AG04449 (cell line): ENCODE measurements at regions not wholly inside any gene's neighbourhood (a gene's known extent, or its start where the extent isn't known, plus 50 kb on each side); places are given as distances from the start of the nearest gene placed in this dataset.

Source experiments
- CTCF ChIA-PET: fragments of 350-600 bp; formaldehyde crosslinking; extraction: SDS; loops from one replicate; lab custom pipeline; 2021; ENCODE audit warnings: antibody characterized with exemption; lab: Yijun Ruan, JAX
- POLR2A ChIA-PET: fragments of 400-600, 350-600 bp; formaldehyde crosslinking; extraction: SDS; loops from one replicate; lab custom pipeline; 2020; ENCODE audit warnings: antibody characterized with exemption, inconsistent platforms; lab: Yijun Ruan, JAX
- DNase-seq: peaks from one replicate; pipeline ENCODE4 v3.0.0-alpha.2; 2010; ENCODE audit warnings: low read depth, low spot score
- H3K4me3 ChIP-seq: 2 replicates; pipeline ENCODE4 v1.5.1; 2011; ENCODE audit warnings: low read depth, mild to moderate bottlenecking, control low read depth, low read length
- TF ChIP-seq, protein P1 (sequence below): IDR thresholded peaks from one replicate; pipeline ENCODE4 v1.5.1; 2011; ENCODE audit warnings: mild to moderate bottlenecking, moderate library complexity, low read length, control low read depth, inconsistent platforms; ENCODE audit not compliant: insufficient read depth; ENCODE audit errors: missing control alignments

DNA sequence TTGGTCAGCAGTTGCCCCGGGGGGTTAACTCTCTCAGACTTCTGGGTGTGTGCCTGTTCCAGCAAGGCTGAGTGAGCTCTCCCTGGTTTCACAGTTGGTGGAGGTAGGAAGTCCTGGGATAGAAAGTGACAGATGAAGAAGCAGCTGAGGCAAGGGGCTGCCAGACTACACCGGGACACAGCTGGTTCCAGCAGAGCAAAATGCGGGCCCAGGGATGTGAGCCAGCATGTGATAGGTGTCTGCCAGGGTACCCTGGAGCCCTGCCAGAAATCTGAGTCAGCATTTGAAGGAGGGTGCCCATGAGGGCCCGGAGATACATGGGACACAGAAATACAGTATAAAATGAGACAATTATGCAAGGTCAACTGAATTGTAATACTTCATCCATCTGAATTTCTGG is 79.3 kb upstream of the LGALSL start:
- ChIA-PET CTCF (interaction anchor here (0.6 kb wide), 1 partner anchor 499 kb away, joined by 3 read pairs; no protein-coding TSS in a partner anchor), POLR2A (no interaction called here)
- TF ChIP-seq, protein P1, sequence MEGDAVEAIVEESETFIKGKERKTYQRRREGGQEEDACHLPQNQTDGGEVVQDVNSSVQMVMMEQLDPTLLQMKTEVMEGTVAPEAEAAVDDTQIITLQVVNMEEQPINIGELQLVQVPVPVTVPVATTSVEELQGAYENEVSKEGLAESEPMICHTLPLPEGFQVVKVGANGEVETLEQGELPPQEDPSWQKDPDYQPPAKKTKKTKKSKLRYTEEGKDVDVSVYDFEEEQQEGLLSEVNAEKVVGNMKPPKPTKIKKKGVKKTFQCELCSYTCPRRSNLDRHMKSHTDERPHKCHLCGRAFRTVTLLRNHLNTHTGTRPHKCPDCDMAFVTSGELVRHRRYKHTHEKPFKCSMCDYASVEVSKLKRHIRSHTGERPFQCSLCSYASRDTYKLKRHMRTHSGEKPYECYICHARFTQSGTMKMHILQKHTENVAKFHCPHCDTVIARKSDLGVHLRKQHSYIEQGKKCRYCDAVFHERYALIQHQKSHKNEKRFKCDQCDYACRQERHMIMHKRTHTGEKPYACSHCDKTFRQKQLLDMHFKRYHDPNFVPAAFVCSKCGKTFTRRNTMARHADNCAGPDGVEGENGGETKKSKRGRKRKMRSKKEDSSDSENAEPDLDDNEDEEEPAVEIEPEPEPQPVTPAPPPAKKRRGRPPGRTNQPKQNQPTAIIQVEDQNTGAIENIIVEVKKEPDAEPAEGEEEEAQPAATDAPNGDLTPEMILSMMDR = no peak
- H3K4me3 ChIP-seq = no peak overlapping the region
- DNase-seq = no peak

DNA sequence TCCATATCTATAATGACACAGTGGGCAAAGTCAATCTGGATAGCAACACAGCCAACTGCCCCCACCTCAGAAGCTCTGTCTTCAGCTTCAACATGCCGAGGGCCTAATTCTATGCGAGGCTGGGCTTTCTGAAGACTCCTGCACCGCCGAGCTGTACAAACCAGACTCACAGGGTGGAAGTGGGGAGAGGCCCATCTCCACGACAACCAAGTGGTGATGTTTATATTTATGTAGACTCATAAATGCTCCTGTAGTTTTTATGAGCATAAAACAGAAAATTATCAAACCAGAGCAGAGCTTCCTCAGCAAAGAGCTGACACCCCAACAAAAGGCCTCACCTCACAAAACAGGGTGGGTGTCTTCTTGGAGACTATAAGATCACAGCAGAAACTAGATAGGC is 77.0 kb upstream of the LGALSL start:
- no peak for DNase-seq
- ChIA-PET CTCF (no interaction called here), POLR2A (no interaction called here)
- H3K4me3 ChIP-seq = no peak overlapping the region
- TF ChIP-seq, protein P1 = no peak

DNA sequence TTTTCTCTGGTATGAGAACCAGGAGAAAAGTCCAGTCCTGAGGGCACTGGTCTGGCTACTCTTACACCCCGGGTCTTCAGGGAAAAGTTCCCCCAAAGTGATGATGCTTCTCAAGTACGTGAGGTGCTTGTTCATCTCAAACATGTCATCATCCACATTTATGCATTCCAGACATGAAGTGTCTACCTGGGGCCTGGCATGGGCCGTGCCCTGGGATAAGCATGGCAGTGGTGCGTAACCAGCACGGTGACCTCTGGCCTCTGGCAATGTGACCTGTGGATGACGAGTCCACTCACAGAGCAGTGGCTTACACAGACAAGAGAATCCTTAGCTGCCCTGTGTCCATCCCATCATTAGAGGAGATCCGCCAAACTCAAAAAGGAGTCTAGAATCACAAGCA is 74.8 kb upstream of the LGALSL start:
- no peak for DNase-seq
- no peak overlapping the region for H3K4me3 ChIP-seq
- TF ChIP-seq, protein P1 = no peak
- CTCF ChIA-PET = no interaction called here
- POLR2A ChIA-PET = no interaction called here

DNA sequence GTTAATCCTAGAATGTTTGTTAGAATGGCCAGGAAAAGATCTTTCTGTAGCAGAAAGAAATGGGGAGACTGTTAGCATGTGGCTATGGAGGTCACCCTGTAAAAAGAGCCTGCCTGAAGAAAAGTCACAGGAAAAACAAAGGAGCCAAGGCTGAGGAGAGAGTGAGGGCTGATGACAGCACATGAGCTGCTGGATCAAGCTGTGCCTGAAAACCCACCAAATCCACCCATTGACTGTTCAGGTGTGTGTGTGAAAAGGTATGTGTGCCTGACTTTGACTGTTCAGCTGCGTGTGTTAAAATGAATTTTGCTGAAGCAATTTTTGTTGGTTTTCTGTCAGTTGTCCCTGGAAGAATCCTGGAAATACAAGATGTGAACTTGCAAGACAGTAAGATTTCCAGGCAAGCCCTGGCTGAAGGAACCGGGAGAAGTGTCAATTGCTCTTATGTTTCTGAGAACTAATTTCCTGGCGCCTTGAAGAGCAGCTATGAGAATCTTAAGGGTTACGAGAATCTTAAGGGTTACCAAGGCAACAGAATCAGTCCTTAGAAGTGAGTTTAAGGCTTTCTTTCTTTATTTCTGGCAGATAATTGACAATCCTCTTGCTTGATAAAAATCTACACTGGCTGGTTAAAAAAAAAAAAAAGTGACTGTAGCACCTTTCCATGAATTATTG is 73.0 kb upstream of the LGALSL start:
- ChIA-PET POLR2A (no interaction called here), CTCF (interaction anchor here (0.6 kb wide), 1 partner anchor 69 kb away, joined by 3 read pairs; no protein-coding TSS in a partner anchor)
- TF ChIP-seq, protein P1 = no peak
- no peak overlapping the region for H3K4me3 ChIP-seq
- no peak for DNase-seq

DNA sequence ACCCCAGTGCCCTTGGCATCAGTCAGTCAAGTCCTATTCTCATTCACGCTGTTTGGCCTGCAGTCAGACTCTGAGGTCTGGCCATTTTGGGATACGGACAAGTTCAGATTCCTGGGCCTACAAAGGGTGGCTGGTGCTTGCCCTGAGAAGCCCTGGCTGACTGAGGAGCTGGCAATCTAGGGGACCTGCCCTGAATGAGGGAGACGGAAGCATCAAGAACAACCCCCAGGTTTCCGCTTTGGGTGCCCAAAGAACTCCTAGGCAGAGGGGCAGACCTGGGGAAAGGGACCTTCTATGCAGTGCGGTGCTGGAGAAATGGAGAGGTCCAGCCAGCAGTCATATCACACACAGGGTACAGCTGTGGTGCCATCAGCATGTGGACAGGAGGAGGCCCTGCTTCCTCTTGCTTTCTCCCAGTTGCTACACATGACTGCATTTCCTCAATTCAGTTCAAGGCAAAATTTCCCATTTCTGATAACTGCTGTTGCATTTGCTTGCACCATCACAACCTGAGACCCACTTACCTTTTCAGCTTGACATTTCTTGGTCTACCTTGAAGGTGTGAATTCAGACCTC is 70.9 kb upstream of the LGALSL start:
- TF ChIP-seq, protein P1 = no peak
- no peak overlapping the region for H3K4me3 ChIP-seq
- POLR2A ChIA-PET = no interaction called here
- DNase-seq = no peak
- CTCF ChIA-PET = interaction anchor here (0.6 kb wide), 1 partner anchor 324 kb away, joined by 3 read pairs; no protein-coding TSS in a partner anchor

DNA sequence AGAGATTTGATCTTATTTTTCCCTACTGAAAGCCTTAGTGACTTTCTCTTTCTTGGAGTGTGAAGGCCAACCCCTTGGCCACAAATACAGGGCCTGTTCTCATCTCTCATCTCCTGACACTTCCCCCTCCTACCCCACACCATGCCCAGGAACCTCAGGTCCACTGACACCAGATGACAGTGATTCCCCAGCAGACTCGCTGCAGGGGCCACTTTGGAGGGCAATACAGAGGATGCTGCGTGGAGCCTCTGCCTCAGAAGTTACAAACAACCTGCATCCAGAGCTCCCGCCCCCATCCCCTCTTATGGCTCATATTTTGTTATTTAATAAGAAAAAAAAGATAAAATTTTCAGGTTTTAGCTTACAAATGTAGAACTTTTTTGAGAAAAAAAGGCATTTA is 70.1 kb upstream of the LGALSL start:
- H3K4me3 ChIP-seq = no peak overlapping the region
- TF ChIP-seq, protein P1 = no peak
- CTCF ChIA-PET = interaction anchor here (1.0 kb wide), 1 partner anchor 104 kb away, joined by 3 read pairs; no protein-coding TSS in a partner anchor
- POLR2A ChIA-PET = no interaction called here
- DNase-seq = no peak
